Superior temporal gyrus (tissue), 1 donor: ENCODE measurements at regions not wholly inside any gene's neighbourhood (a gene's known extent, or its start where the extent isn't known, plus 50 kb on each side); places are given as distances from the start of the nearest gene placed in this dataset.
"Not testable (repeated sequence)": the region's sequence is repeated elsewhere in the genome, so short reads cannot be mapped to it uniquely, and the experiment has no call there.

Source experiments
- DNase-seq: peaks from one replicate; pipeline ENCODE4 v3.0.0-alpha.2; 2016; ENCODE audit errors: extremely low spot score

DNA sequence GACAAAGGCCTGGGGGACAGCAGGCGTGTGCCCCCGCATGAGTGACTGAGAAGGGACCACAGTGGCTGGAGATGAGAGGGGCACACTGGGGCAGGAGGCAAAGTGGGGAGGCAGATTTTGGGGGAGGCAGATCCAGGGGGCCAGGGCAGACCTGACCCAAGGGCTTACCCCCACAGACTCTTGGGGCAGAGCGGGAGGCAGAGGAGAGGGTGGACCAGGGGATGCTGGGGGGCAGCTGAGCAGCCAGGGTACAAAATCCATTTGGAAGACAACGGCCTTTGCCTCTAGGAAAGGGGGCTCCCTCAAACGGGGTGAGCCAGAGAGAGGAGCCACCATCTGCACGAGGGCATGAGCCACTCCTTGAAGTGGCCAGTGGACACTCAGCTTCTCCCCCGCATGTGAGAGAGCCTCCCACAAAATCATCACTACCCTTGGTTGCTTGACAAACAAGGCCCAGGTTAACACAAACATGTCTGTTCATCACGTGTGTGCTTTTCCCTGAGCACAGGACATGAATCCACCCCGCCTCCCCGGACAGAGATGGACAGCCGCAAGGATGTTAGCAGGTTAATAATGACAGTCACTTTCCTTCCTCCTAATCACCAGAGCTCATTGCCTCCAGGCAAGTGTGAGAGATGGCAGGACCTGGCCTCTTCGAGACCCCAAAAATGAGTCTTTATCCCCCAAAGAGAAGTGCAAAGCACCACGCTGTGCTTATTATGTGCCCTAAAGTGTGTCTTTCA is 72.0 kb upstream of the RAB6C start:
- DNase-seq, result no peak

GRCh38 chr2:129908721-129909373 is 70.6 kb upstream of the RAB6C start:
- no peak for DNase-seq

DNA sequence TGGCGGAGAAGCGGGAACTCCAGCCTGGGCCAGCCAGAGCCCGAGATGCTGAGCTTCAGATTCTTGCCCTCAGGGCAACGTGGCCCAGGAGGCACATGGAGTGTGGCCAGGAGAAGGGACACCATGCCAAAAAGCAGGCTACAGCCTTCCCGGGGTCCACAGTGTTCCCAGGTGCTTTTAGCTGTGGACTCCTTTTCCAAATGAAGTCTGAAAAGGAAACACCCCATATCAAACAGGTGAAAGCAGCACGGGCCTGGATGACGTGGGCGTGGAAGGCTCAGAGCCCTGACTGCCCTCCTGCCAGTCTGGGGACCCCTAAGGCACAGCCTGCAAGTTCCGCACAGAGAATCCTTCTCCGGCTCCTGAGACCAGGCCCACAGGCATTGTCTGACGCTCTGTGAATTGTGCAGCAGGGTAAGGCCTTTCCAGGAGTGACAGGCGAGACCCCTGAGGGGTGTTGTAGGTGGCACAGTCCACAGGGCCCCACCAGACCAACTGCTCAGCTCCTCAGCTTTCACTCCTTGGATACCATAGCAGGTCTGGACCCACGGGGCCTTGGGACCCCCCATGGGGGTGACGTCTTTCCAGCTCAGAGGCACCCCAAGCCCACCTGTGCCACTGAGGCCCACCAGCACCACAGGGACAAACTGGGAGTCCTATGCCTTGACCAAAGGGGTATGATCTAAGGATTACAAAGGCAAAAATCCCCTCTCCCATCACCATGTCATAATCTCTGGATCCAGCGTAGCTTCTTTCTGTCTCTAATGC is 69.6 kb upstream of the RAB6C start:
- no peak for DNase-seq

- no peak for DNase-seq
Observed at GRCh38 chr2:129910446-129911362, 68.8 kb upstream of the RAB6C start.

GRCh38 chr2:129911363-129912065 is 68.0 kb upstream of the RAB6C start:
- no peak for DNase-seq

GRCh38 chr2:129912066-129912820 is 67.2 kb upstream of the RAB6C start:
- no peak for DNase-seq

DNA sequence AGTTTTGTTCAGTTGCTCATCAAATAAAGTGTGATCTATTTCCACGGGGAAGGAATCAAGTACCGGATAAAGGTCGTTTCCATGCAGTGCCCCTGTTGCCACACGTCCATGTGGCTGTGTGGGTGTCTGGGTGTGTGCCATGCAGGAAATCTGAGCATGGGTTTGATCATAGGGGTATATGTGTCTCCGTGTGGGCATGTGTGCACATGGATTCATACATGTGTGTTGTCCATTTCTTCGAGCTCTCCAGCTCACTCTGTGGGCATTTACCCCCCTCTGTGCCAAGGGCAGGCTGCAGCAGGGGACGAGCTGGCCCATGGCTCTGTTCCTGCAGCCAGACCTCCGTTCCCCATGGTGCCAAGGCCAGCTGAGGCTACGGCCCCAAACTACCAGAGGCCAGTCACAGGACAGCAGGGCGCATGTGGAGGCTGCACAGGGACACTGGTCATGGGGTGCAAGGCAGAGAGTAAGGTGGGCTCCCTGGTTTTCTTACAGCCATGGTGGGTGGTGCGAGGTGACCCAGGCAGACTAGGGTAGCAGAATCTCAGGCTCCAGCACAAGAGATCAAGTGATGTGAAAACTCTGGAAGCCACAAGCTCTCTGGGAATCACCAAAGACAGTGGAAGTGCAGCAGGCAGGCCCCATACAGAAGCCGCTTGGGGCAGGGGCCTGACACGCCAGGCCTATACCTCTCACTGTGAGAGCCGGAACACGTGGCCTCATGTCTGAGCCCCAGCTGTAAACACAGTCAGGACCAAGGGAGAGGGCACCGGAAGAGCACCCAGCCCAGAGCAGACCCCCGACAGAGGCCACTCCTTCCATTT is 66.4 kb upstream of the RAB6C start:
- DNase-seq, result no peak

- DNase-seq, result no peak
Observed at GRCh38 chr2:129913695-129914495, 65.6 kb upstream of the RAB6C start.

DNA sequence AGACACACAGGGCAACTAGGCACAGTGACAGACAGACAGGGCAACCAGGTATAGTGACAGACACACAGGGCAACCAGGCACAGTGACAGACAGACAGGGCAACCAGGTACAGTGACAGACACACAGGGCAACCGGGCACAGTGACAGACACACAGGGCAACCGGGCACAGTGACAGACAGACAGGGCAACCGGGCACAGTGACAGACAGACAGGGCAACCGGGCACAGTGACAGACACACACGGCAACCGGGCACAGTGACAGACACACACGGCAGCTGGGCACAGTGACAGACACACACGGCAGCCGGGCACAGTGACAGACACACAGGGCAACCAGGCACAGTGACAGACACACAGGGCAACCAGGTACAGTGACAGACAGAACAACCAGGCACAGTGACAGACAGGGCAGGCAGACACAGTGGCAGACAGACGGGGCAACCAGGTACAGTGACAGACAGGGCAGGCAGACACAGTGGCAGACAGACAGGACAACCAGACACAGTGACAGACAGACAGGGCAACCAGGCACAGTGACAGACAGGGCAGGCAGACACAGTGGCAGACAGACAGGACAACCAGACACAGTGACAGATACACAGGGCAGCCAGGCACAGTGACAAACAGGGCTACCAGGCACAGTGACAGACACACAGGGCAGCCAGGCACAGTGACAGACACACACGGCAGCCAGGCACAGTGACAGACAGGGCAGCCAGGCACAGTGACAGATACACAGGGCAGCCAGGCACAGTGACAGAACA is 64.7 kb upstream of the RAB6C start:
- no peak for DNase-seq

DNA sequence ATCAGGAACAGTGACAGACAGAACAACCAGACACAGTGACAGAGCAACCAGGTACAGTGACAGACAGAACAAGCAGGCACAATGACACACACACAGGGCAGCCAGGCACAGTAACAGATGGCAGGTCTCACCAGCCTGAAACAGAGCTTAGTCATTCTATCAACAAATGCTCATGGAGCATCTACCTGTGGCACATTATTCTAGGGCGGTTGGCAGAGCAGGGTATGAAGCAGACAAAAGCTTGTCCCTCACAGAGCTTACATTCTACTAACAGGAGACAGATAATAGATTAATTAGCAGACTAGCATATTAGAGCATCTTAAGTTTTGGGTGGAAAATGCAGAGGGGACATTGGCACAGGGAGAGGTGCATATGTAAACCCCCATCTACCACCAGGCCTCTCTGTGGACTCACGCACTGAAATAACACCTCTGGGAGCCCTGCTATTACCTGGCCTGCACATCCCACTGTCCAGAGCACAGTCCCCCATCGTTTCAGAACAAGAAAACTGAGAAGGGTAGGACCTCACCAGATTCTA is 64.1 kb upstream of the RAB6C start:
- no peak for DNase-seq

GRCh38 chr2:129918604-129919003 is 60.9 kb upstream of the RAB6C start:
- no peak for DNase-seq

- no peak for DNase-seq
Observed at GRCh38 chr2:129922571-129923264, 56.7 kb upstream of the RAB6C start.

DNA sequence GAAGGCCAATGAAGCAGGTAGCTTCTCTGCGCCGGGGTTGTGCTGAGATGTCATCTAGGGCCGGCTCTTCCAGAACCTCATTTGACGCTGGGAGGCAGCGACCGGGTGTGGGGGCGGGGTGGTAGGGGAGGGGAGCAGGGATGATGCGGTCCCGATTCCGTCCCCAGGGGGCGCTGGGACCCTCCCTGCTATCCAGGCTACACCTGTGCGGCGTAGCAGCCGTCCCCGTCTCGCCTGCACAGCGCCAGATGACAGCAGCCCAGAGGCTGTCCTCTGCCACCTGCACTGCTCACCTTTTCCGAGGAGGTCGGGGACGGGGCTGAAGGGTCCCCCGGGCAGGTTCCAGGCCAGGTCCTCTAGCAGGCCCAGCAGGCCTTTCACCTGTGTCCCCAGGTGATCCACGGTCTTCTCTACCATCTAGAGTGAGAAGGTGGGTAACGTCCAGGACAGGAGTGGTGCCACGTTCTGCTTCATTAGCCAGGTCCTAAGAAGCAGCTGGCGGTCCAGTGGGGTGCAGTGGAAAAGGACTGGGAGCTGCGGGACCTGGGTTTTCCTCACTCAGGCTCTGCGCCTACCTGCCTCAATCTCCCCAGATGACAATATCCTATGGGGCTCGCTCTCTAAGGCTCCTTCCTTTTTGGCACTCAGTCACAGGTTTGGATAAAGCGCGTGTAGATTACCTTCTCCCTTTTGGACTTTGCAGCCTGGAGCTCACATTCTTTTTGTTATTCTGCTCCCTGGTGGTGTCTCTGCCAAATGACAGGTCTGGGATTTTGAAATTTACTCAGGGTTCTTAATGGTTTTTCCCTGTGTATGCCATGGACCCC is 56.0 kb upstream of the RAB6C start:
- peak; percentile 89 for DNase-seq

GRCh38 chr2:129924115-129924514 is 55.4 kb upstream of the RAB6C start:
- not testable (repeated sequence) for DNase-seq

DNA sequence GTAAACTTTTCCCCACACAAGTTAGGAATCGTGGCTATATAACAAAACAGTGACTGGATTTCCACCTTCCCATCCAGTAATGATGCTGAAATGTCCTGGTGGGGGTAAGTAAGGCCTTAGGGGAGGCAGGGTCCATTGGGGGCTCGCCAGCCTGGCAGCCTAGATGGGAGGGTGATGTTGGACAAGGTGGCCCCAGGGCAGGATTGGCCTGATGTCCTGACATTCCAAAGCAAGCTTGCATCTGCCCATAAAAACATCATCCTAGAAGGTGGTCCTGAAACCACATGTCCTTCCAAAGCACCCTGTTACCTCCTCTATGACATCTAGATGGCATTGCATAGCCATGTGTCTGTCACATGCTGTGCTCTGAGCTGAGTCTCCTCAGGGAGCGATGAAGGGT is 54.1 kb upstream of the RAB6C start:
- DNase-seq, result no peak

DNA sequence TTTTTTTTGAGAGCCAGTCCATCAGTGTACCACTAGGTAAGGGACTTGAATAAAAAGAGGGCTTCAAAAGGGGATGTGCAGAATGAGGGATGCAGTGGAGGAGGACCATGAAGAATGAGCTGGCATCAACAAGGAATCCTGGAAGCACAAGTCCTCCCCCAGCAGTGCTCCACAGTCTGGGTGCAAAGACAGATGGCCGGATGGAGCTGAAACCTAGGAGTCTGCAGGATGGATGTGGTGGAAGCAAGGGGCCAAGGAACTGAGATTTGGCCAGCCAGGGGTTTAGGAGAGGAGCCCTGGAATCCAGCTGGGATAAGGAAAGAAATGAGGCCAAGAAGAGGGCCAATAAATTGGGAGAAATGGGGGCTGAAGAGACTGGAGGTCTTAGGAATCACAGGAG is 51.8 kb upstream of the RAB6C start:
- no peak for DNase-seq
